ENCODE measurements at regions not wholly inside any gene's neighbourhood (a gene's known extent, or its start where the extent isn't known, plus 50 kb on each side); places are given as distances from the start of the nearest gene placed in this dataset.
A peak's percentile ranks its signal among the peaks of the same experiment; 100 is the strongest.

DNA sequence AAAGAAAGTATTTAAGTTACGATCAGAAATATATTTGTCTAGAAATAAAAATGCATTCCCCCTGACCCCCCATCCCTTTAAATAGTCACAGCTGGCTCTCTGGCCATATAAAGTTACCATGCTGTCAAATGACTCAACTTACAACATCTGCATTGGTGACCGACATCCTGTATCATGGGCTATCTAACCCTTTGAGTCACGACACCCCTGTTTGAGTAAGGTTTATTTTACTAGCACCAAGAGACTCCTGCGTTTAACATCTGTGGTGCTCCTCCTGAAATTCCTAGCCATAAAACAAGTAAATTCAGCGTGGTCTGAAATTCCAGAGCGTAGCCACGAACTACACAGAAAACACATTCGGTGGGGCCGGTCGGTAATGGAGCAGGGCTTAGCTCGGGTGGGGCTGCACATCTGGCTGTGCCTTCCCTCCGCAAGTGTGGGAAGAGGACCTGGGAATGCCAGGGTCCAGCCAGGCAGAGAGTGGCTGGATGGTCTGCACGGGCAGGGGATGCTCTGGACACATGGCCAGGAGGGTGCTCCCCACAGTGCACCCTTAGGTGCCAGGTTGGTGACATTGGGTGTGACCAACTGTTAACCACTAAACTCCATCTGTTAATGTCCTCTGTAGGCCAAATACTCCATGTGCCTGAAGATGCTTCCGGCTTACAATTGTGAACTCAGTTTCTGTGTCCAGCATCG, 53.0 kb upstream of the CLDN14 start:
- H3K27ac ChIP-seq (ENCODE audit: low read depth in 2 of 2, low read length in 2 of 2), result no peak overlapping the region
- peak in 1 of 5 donors; percentile 21 for DNase-seq
- FAIRE-seq, result no peak

DNA sequence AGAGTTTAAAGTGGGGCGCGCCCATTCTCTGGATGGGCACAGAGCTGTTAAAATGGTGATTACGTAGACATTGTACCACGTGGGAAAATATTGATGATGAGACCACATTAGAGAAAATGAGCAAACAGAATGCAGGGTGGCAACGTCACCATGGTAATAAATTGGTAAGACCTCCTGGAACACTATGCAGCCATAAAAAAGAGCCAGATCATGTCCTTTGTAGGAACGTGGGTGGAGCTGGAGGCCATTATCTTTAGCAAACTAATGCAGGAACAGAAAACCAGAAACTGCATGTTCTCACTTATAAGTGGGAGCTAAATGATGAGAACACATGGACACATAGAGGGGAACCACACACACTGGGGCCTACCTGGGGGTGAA, 53.5 kb upstream of the CLDN14 start:
- H3K4me1 ChIP-seq (ENCODE audit: control insufficient read depth in 2 of 3, insufficient read depth in 2 of 3, low read depth in 1 of 3, low read length in 3 of 3), result peaks cover 0 to 2% (median 0%) of the 10 kb centered on the region in 3 donors
- no peak overlapping the region for H3K27ac ChIP-seq (ENCODE audit: low read depth in 2 of 2, low read length in 2 of 2)
- H3K27me3 ChIP-seq (ENCODE audit: control insufficient read depth, insufficient read depth, low read length), result no peaks in the 10 kb centered on the region
- H3K9me3 ChIP-seq (ENCODE audit: control insufficient read depth in 2 of 3, insufficient read depth in 1 of 3, low read length in 3 of 3), result no peaks in the 10 kb centered on the region
- no peak overlapping the region for H3K9ac ChIP-seq (ENCODE audit: low read length in 3 of 3)
- intact Hi-C loops (cut with DNase I), result no loop called here
- H3K36me3 ChIP-seq (ENCODE audit: control insufficient read depth in 2 of 3, insufficient read depth in 3 of 3, low read length in 3 of 3), result no peaks in the 10 kb centered on the region
- no peak for FAIRE-seq
- TF ChIP-seq, protein P1, sequence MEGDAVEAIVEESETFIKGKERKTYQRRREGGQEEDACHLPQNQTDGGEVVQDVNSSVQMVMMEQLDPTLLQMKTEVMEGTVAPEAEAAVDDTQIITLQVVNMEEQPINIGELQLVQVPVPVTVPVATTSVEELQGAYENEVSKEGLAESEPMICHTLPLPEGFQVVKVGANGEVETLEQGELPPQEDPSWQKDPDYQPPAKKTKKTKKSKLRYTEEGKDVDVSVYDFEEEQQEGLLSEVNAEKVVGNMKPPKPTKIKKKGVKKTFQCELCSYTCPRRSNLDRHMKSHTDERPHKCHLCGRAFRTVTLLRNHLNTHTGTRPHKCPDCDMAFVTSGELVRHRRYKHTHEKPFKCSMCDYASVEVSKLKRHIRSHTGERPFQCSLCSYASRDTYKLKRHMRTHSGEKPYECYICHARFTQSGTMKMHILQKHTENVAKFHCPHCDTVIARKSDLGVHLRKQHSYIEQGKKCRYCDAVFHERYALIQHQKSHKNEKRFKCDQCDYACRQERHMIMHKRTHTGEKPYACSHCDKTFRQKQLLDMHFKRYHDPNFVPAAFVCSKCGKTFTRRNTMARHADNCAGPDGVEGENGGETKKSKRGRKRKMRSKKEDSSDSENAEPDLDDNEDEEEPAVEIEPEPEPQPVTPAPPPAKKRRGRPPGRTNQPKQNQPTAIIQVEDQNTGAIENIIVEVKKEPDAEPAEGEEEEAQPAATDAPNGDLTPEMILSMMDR (IDR thresholded peaks at IDR 0.05; ENCODE audit: borderline replicate concordance, extremely low read depth, insufficient read depth), result no peak
- no peak for DNase-seq
- H3K4me3 ChIP-seq (ENCODE audit: low read length in 3 of 3), result no peak overlapping the region

More for the DNA sequence above, 53.0 kb upstream of the CLDN14 start:
- intact Hi-C loops (cut with DNase I), result no loop called here
- no peak overlapping the region for H3K9ac ChIP-seq (ENCODE audit: low read length in 3 of 3)
- H3K27me3 ChIP-seq (ENCODE audit: control insufficient read depth, insufficient read depth, low read length), result no peaks in the 10 kb centered on the region
- H3K4me1 ChIP-seq (ENCODE audit: control insufficient read depth in 2 of 3, insufficient read depth in 2 of 3, low read depth in 1 of 3, low read length in 3 of 3), result peaks cover 0 to 2% (median 0%) of the 10 kb centered on the region in 3 donors
- no peak overlapping the region for H3K4me3 ChIP-seq (ENCODE audit: low read length in 3 of 3)
- no peaks in the 10 kb centered on the region for H3K9me3 ChIP-seq (ENCODE audit: control insufficient read depth in 2 of 3, insufficient read depth in 1 of 3, low read length in 3 of 3)
- TF ChIP-seq, protein P1 (IDR thresholded peaks at IDR 0.05; ENCODE audit: borderline replicate concordance, extremely low read depth, insufficient read depth), result no peak
- no peaks in the 10 kb centered on the region for H3K36me3 ChIP-seq (ENCODE audit: control insufficient read depth in 2 of 3, insufficient read depth in 3 of 3, low read length in 3 of 3)

DNA sequence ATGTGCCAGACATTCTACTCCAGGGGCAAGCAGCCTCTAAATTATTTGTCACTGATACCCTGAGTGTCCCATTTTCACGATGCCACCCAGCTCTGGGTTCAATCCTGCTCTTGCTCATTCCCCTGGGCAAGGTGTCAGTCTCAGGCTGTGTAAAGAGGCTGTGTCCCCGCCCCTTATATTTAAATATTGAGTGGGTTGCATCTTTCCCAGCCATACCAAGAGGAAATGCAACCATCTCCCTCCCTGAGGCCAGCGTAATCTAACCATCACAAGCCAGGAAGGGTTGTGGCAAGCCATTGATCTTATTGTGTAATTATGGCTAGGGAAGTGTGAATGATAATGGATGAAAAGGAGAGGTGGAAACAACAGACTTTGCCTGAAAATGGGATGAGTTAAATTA, 54.7 kb upstream of the CLDN14 start:
- Histone ChIP-seq H3K27me3 (ENCODE audit: control insufficient read depth, insufficient read depth, low read length) (no peaks in the 10 kb centered on the region), H3K9ac (ENCODE audit: low read length in 3 of 3) (no peak overlapping the region), H3K36me3 (ENCODE audit: control insufficient read depth in 2 of 3, insufficient read depth in 3 of 3, low read length in 3 of 3) (no peaks in the 10 kb centered on the region), H3K27ac (ENCODE audit: low read depth in 2 of 2, low read length in 2 of 2) (no peak overlapping the region), H3K9me3 (ENCODE audit: control insufficient read depth in 2 of 3, insufficient read depth in 1 of 3, low read length in 3 of 3) (no peaks in the 10 kb centered on the region), H3K4me3 (ENCODE audit: low read length in 3 of 3) (no peak overlapping the region), H3K4me1 (ENCODE audit: control insufficient read depth in 2 of 3, insufficient read depth in 2 of 3, low read depth in 1 of 3, low read length in 3 of 3) (peaks cover 0 to 2% (median 0%) of the 10 kb centered on the region in 3 donors)
- intact Hi-C loops (cut with DNase I), result no loop called here
- DNase-seq (no peak), FAIRE-seq (no peak)
- TF ChIP-seq, protein P1 (IDR thresholded peaks at IDR 0.05; ENCODE audit: borderline replicate concordance, extremely low read depth, insufficient read depth), result no peak
